H1 (cell line): ENCODE measurements at regions not wholly inside any gene's neighbourhood (a gene's known extent, or its start where the extent isn't known, plus 50 kb on each side); places are given as distances from the start of the nearest gene placed in this dataset.

Source experiments
- CTCF ChIA-PET: fragments of 300-600 bp; sonication (Branson Sonifier 250); formaldehyde crosslinking; loops from one replicate; lab custom pipeline; 2021; ENCODE audit not compliant: partially characterized antibody; lab: Charles Lee
- POLR2A ChIA-PET: fragments of 300-600 bp; sonication (Branson Sonifier 250); formaldehyde crosslinking; loops from one replicate; lab custom pipeline; 2021; ENCODE audit warnings: inconsistent platforms; ENCODE audit not compliant: partially characterized antibody; lab: Charles Lee
- DNase-seq, 2 experiments: peaks; one replicate each; pipeline versions ENCODE4 v3.0.0 to v3.0.0-alpha.2; 2010 to 2022; ENCODE audit warnings: low spot score in 2 of 2, low read depth in 1 of 2, mixed read lengths in 1 of 2
- FAIRE-seq: peaks from 2 replicates; lab custom pipeline; 2011; peaks lifted over from hg19 to GRCh38; lab: Jason Lieb, UNC
- H2AFZ ChIP-seq: 2 replicates; pipeline ENCODE4 v1.8.1; 2012; ENCODE audit warnings: low read length, inconsistent platforms
- H2AK5ac ChIP-seq: 2 replicates; pipeline ENCODE4 v1.6.1; 2013; ENCODE audit warnings: low read depth, low read length
- H2BK120ac ChIP-seq: replicated peaks from 2 replicates; pipeline ENCODE3; 2013; ENCODE audit warnings: low read depth, low read length, inconsistent platforms
- H2BK12ac ChIP-seq: 2 replicates; pipeline ENCODE4 v1.6.1; 2013; ENCODE audit warnings: low read depth, low read length
- H2BK15ac ChIP-seq: 2 replicates; pipeline ENCODE4 v1.6.1; 2013; ENCODE audit warnings: low read length
- H2BK20ac ChIP-seq: 2 replicates; pipeline ENCODE4 v1.6.1; 2013; ENCODE audit warnings: low read length
- H2BK5ac ChIP-seq: 2 replicates; pipeline ENCODE4 v1.6.1; 2013; ENCODE audit warnings: low read depth, low read length
- H3K14ac ChIP-seq: 2 replicates; pipeline ENCODE4 v1.6.1; 2013; ENCODE audit warnings: inconsistent platforms; ENCODE audit not compliant: insufficient read length
- H3K18ac ChIP-seq: 2 replicates; pipeline ENCODE4 v1.6.1; 2013; ENCODE audit warnings: low read length; ENCODE audit errors: extremely low read depth
- H3K23ac ChIP-seq: 2 replicates; pipeline ENCODE4 v1.6.1; 2013; ENCODE audit warnings: inconsistent platforms; ENCODE audit not compliant: insufficient read length
- H3K23me2 ChIP-seq: 2 replicates; pipeline ENCODE4 v1.6.1; 2013; ENCODE audit warnings: low read depth, low read length
- H3K27ac ChIP-seq: 2 replicates; pipeline ENCODE4 v1.6.1; 2011; ENCODE audit warnings: low read depth, low read length, inconsistent platforms
- H3K27me3 ChIP-seq, 4 experiments: replicated peaks in 1 of 4; 1 replicate in 1 of 4; 2 replicates in 3 of 4; pipeline versions ENCODE4 v1.6.1 to v1.8.1; 2011 to 2013; ENCODE audit warnings: low read length in 3 of 4, mild to moderate bottlenecking in 3 of 4, inconsistent platforms in 2 of 4, mixed read lengths in 2 of 4, moderate library complexity in 1 of 4; ENCODE audit not compliant: control insufficient read depth in 3 of 4, insufficient read depth in 3 of 4; ENCODE audit errors: extremely low read depth in 1 of 4
- H3K36me3 ChIP-seq, 4 experiments: 2 replicates each; pipeline versions ENCODE4 v1.6.1 to v1.8.1; 2011 to 2013; ENCODE audit warnings: mild to moderate bottlenecking in 4 of 4, low read length in 3 of 4, moderate library complexity in 2 of 4, control low read depth in 1 of 4, inconsistent platforms in 1 of 4; ENCODE audit not compliant: insufficient read depth in 4 of 4, control insufficient read depth in 2 of 4
- H3K4ac ChIP-seq: replicated peaks from 2 replicates; pipeline ENCODE3; 2013; ENCODE audit warnings: low read length, low read depth, mixed read lengths, inconsistent platforms; ENCODE audit not compliant: insufficient read length
- H3K4me1 ChIP-seq, 4 experiments: replicated peaks in 1 of 4; 1 replicate in 1 of 4; 2 replicates in 3 of 4; pipeline versions ENCODE4 v1.6.1 to v1.8.1; 2011 to 2013; ENCODE audit warnings: low read length in 3 of 4, inconsistent platforms in 2 of 4, mixed read lengths in 1 of 4; ENCODE audit not compliant: insufficient read depth in 4 of 4, control insufficient read depth in 3 of 4
- H3K4me2 ChIP-seq, 2 experiments: 2 replicates each; pipeline versions ENCODE4 v1.6.1 to v1.8.1; 2011 to 2013; ENCODE audit warnings: low read depth in 2 of 2, low read length in 2 of 2, control low read depth in 1 of 2, inconsistent platforms in 1 of 2, mild to moderate bottlenecking in 1 of 2; ENCODE audit not compliant: insufficient read depth in 1 of 2
- H3K4me3 ChIP-seq, 4 experiments: fragments of 200-600, 300-600 bp in 1 of 4; sonication (generic), shearing (Covaris generic), sonication (Bioruptor Twin) in 1 of 4; 2 replicates each; pipeline versions ENCODE4 v1.5.1 to v1.8.1; 2011 to 2016; ENCODE audit warnings: low read length in 4 of 4, low read depth in 3 of 4, control low read depth in 2 of 4, inconsistent platforms in 2 of 4, mild to moderate bottlenecking in 2 of 4, mixed read lengths in 1 of 4, moderate library complexity in 1 of 4; ENCODE audit not compliant: insufficient read depth in 2 of 4; ENCODE audit errors: extremely low read depth in 1 of 4
- H3K56ac ChIP-seq: replicated peaks from 2 replicates; pipeline ENCODE3; 2013; ENCODE audit warnings: low read depth, mild to moderate bottlenecking, mixed read lengths, low read length, inconsistent platforms; ENCODE audit not compliant: insufficient read length
- H3K79me1 ChIP-seq: 2 replicates; pipeline ENCODE4 v1.6.1; 2013; ENCODE audit warnings: low read depth, low read length, control low read depth
- H3K79me2 ChIP-seq, 2 experiments: 2 replicates each; pipeline versions ENCODE4 v1.6.1 to v1.8.1; 2012 to 2013; ENCODE audit warnings: low read length in 2 of 2, mild to moderate bottlenecking in 2 of 2, inconsistent platforms in 1 of 2; ENCODE audit not compliant: insufficient read depth in 2 of 2, control insufficient read depth in 1 of 2
- H3K9ac ChIP-seq, 4 experiments: replicated peaks in 1 of 4; 1 replicate in 1 of 4; 2 replicates in 3 of 4; pipeline versions ENCODE4 v1.6.1 to v1.8.1; 2011 to 2013; ENCODE audit warnings: low read depth in 3 of 4, low read length in 3 of 4, control low read depth in 2 of 4, mild to moderate bottlenecking in 2 of 4, moderate library complexity in 2 of 4, inconsistent platforms in 1 of 4; ENCODE audit errors: extremely low read depth in 1 of 4
- H3K9me3 ChIP-seq, 2 experiments: 2 replicates each; pipeline versions ENCODE4 v1.6.1 to v1.8.1; 2012 to 2013; ENCODE audit warnings: mild to moderate bottlenecking in 2 of 2, moderate library complexity in 2 of 2, control low read depth in 1 of 2, inconsistent platforms in 1 of 2, low read depth in 1 of 2, low read length in 1 of 2, mixed read lengths in 1 of 2; ENCODE audit not compliant: insufficient read depth in 2 of 2
- H4K20me1 ChIP-seq, 2 experiments: replicated peaks in 1 of 2; 2 replicates each; pipeline versions ENCODE3 to v1.8.1; 2011 to 2013; ENCODE audit warnings: inconsistent platforms in 2 of 2, low read length in 2 of 2, mild to moderate bottlenecking in 1 of 2; ENCODE audit not compliant: insufficient read depth in 2 of 2, control insufficient read depth in 1 of 2
- H4K5ac ChIP-seq: 2 replicates; pipeline ENCODE4 v1.6.1; 2013; ENCODE audit warnings: low read length, low read depth, mixed read lengths, inconsistent platforms; ENCODE audit not compliant: insufficient read length
- H4K8ac ChIP-seq: 2 replicates; pipeline ENCODE4 v1.8.0; 2013; ENCODE audit warnings: mild to moderate bottlenecking, moderate library complexity, low read length, inconsistent platforms; ENCODE audit not compliant: insufficient read depth; ENCODE audit errors: extremely low read depth
- H4K91ac ChIP-seq: replicated peaks from 2 replicates; pipeline ENCODE3; 2013; ENCODE audit warnings: low read length, mixed read lengths, inconsistent platforms; ENCODE audit not compliant: insufficient read length
- CEBPB ChIP-seq: IDR thresholded peaks from 2 replicates; pipeline ENCODE4 v1.6.1; 2012; ENCODE audit warnings: low read depth, low read length
- JUND ChIP-seq: IDR thresholded peaks from 2 replicates; pipeline ENCODE4 v1.6.1; 2011; ENCODE audit warnings: mild to moderate bottlenecking, improper control_type of control experiment, low read length
- KDM1A ChIP-seq: fragments of 200-600, 300-600 bp; sonication (generic); IDR thresholded peaks from 2 replicates; pipeline ENCODE4 v1.7.1; 2016; ENCODE audit warnings: mild to moderate bottlenecking, low read length, borderline replicate concordance
- KDM4A ChIP-seq: IDR thresholded peaks from one replicate; pipeline ENCODE4 v1.7.1; 2012; ENCODE audit warnings: low read depth, mild to moderate bottlenecking, moderate library complexity, low read length, inconsistent platforms; ENCODE audit not compliant: severe bottlenecking
- POLR2AphosphoS5 ChIP-seq: IDR thresholded peaks from 2 replicates; pipeline ENCODE4 v1.6.1; 2011; ENCODE audit warnings: low read depth, low read length
- YY1 ChIP-seq: IDR thresholded peaks from 2 replicates; pipeline ENCODE4 v1.6.1; 2011; ENCODE audit warnings: low read depth, mild to moderate bottlenecking, low read length
- WGBS, 2 experiments: shearing (Covaris generic) in 1 of 2; methylation state at CpG; one replicate each; pipeline versions ENCODE4 v1.1.6 to v1.1.7; 2013 to 2015; ENCODE audit warnings: low lambda C conversion rate in 2 of 2, mixed read lengths in 2 of 2, inconsistent platforms in 1 of 2, low coverage in 1 of 2, missing lambda C conversion rate in 1 of 2; ENCODE audit not compliant: insufficient replicate concordance in 2 of 2, insufficient coverage in 1 of 2, insufficient read length in 1 of 2; ENCODE audit errors: extremely low coverage in 1 of 2, missing lambda C conversion rate in 1 of 2; 5-methylcytosine and 5-hydroxymethylcytosine counted together

DNA sequence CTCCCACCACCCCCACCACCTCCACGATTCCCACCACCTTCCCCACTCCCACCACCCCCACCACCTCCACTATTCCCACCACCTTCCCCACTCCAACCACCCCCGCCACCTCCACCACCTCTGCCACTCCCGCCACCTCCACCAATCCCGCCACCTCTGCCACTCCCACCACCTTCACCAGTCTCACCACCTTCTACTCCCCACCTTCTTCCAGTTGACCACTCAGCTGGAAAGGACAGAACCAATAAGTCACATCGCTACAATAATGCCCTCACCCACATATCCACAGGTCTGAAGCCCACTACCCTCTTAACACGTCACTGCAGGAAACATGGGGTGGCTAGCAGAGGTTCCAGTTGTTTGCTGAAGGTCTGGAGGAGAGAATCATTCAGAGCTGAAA, 93.5 kb upstream of the PAX2 start:
- no peak overlapping the region for H3K4ac ChIP-seq
- no peak overlapping the region for H3K56ac ChIP-seq
- H3K79me2 ChIP-seq = no peaks in the 10 kb centered on the region
- peaks cover 23% of the 10 kb centered on the region; the same call in 1 of the 2 replicates for H3K23me2 ChIP-seq
- WGBS, 2 experiments = 89% methylated on average over 4 of the region's 6 CpGs; no CpG with 5 or more reads in 1 of the 2 experiments
- CTCF ChIA-PET = interaction anchor here (0.9 to 1.6 kb wide), 3 partner anchors 12 to 31 kb away, joined by 3 to 4 read pairs (median 3); no protein-coding TSS in a partner anchor
- no peak overlapping the region for H2AFZ ChIP-seq
- H3K36me3 ChIP-seq = no peaks in the 10 kb centered on the region
- peak overlapping the region; percentile 61; the same call in 1 of the 2 replicates for H2BK15ac ChIP-seq
- H4K8ac ChIP-seq = no peak overlapping the region
- peaks cover 0 to 3% of the 10 kb centered on the region in 2 experiments for H4K20me1 ChIP-seq
- no peak for DNase-seq
- FAIRE-seq = no peak
- peaks cover 0 to 15% (median 11%) of the 10 kb centered on the region in 4 experiments; a peak in 6 of 7 replicates for H3K4me1 ChIP-seq
- H2BK120ac ChIP-seq = no peak overlapping the region
- H3K27ac ChIP-seq = no peak overlapping the region
- TF ChIP-seq KDM4A = no peak
- TF ChIP-seq YY1 = no peak
- no peak for TF ChIP-seq JUND
- TF ChIP-seq CEBPB = no peak
- no peak for TF ChIP-seq KDM1A
- TF ChIP-seq POLR2AphosphoS5 = no peak
- POLR2A ChIA-PET = interaction anchor here (0.9 to 1.9 kb wide), 2 partner anchors 9 to 89 kb away, joined by 4 to 8 read pairs; no protein-coding TSS in a partner anchor
- peaks cover 21 to 46% (median 42%) of the 10 kb centered on the region in 4 experiments for H3K27me3 ChIP-seq
- no peaks in the 10 kb centered on the region for H3K9me3 ChIP-seq
- H3K4me2 ChIP-seq = no peak overlapping the region
- 0 out of 2 replicates have a peak overlapping the region, but pooled peaks have one; percentile 24 for H2AK5ac ChIP-seq
- H3K79me1 ChIP-seq = no peaks in the 10 kb centered on the region; the same call in 1 of the 2 replicates
- H3K14ac ChIP-seq = no peak overlapping the region
- H2BK5ac ChIP-seq = no peak overlapping the region
- no peak overlapping the region for H2BK20ac ChIP-seq
- no peak overlapping the region for H3K23ac ChIP-seq
- H3K18ac ChIP-seq = no peak overlapping the region
- no peak overlapping the region for H4K91ac ChIP-seq
- H3K9ac ChIP-seq = no peak overlapping the region
- H2BK12ac ChIP-seq = 0 out of 2 replicates have a peak overlapping the region, but pooled peaks have one; percentile 0
- H3K4me3 ChIP-seq = no peak overlapping the region
- no peak overlapping the region for H4K5ac ChIP-seq
